ENCODE measurements at regions not wholly inside any gene's neighbourhood (a gene's known extent, or its start where the extent isn't known, plus 50 kb on each side); places are given as distances from the start of the nearest gene placed in this dataset. TPM values are rescaled to one million over a fixed set of nuclear protein-coding genes. Genes with fewer than 3 reads are reported as not detected.

Small RNA genes lying in the stretch of these regions (microRNA-seq; reads per million reads assigned to microRNA genes)
- not detected for gene MIR4436B2

All from Right ventricle myocardium superior (tissue), 1 donor.